ENCODE measurements at regions not wholly inside any gene's neighbourhood (a gene's known extent, or its start where the extent isn't known, plus 50 kb on each side); places are given as distances from the start of the nearest gene placed in this dataset.
A peak's percentile ranks its signal among the peaks of the same experiment; 100 is the strongest.
"Not testable (repeated sequence)": the region's sequence is repeated elsewhere in the genome, so short reads cannot be mapped to it uniquely, and the experiment has no call there.

DNA sequence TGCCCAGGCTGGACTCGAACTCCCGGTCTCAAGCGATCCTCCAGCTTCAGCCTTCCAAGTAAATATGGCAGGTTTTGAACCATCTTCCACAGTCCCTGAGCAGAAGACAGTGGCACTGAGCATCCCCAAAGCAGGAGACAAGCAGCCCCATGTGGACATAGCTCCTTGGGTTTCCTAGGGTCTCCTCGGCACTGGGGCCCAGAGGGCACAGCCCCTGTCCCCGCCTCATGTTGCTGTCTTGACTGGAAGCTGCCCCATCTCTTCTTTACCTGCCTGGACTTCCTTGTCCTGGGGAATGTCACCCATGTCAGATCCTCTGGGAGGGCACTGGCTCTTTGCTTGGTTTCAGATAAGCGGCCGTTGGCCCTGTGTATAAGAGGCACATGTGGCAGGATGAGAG is 263.7 kb upstream of the RAB4A start:
- Mint-ChIP-seq H3K9me3 (no peaks in the 10 kb centered on the region), H3K4me1 (ENCODE audit: low read depth in 2 of 2) (peaks cover 0 to 7% of the 10 kb centered on the region in 2 donors), H3K36me3 (no peaks in the 10 kb centered on the region), H3K27me3 (no peaks in the 10 kb centered on the region), H3K27ac (no peak overlapping the region), H3K4me3 (no peak overlapping the region)
- DNase-seq (ENCODE audit: low spot score) (no peak), ATAC-seq (no peak)

DNA sequence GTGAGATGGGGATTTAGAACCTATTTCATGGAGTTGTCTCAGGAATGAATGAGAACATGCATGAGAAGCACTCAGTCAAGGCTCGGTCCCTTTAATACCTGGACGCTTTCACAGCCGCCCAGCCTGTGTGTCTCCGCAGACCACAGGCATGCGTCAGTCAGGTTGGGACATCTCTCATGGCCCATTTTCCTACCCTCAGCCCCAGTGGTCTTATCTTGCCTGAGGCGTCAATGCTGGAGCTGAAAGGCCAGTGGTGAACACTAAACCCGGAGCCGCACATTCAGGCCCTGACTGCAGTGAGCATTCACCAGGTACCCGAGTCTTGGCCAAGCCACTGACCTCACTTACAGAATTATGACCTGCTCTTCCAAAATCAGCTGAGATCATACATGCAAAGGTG is 263.2 kb upstream of the RAB4A start:
- DNase-seq (ENCODE audit: low spot score) (no peak), ATAC-seq (no peak)
- peaks cover 0 to 7% of the 10 kb centered on the region in 2 donors for H3K4me1 Mint-ChIP-seq (ENCODE audit: low read depth in 2 of 2)
- H3K27me3 Mint-ChIP-seq = no peaks in the 10 kb centered on the region
- H3K4me3 Mint-ChIP-seq = no peak overlapping the region
- no peaks in the 10 kb centered on the region for H3K36me3 Mint-ChIP-seq
- H3K9me3 Mint-ChIP-seq = no peaks in the 10 kb centered on the region
- H3K27ac Mint-ChIP-seq = no peak overlapping the region

DNA sequence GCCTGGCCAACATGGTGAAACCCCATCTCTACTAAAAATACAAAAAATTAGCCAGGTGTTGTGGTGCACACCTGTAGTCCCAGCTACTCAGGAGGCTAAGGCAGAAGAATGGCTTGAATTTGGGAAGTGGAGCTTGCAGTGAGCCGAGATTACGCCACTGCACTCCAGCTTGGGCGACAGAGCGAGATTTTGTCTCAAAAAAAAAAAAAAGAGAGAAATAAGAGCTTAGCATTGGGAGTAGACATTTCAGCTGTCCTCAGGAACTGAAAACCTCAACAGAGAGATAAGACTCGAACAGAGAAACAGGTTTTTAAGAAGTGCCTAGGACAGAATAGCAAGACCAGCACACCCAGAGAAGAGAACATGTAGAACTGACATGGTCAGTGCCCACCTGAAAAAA is 262.6 kb upstream of the RAB4A start:
- H3K9me3 Mint-ChIP-seq; H3K36me3 Mint-ChIP-seq; DNase-seq (ENCODE audit: low spot score); H3K27ac Mint-ChIP-seq; H3K4me3 Mint-ChIP-seq; H3K4me1 Mint-ChIP-seq (ENCODE audit: low read depth in 2 of 2); H3K27me3 Mint-ChIP-seq; ATAC-seq: not testable (repeated sequence)

DNA sequence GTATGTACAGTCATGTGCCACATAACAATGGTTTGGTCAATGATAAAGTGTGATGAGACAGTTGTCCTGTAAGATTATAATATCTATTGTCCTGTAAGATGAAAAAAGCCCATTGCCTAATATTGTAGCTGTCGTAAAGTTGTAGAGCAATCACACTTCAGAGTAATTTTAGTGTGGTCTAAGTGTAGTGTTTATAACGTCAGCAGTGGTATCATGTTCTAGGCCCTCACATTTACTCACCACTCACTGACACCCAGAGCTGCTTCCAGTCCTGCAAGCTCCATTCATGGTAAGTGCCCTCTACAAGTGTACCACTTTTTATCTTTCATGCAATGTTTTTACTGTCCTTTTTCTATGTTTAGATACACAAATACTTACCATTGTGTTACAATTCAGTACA is 259.9 kb upstream of the RAB4A start:
- Mint-ChIP-seq H3K27ac (no peak overlapping the region), H3K9me3 (no peaks in the 10 kb centered on the region), H3K36me3 (no peaks in the 10 kb centered on the region), H3K4me1 (ENCODE audit: low read depth in 2 of 2) (no peaks in the 10 kb centered on the region), H3K4me3 (no peak overlapping the region), H3K27me3 (peaks cover 2 to 8% of the 10 kb centered on the region in 2 donors)
- ATAC-seq = no peak
- no peak for DNase-seq (ENCODE audit: low spot score)

DNA sequence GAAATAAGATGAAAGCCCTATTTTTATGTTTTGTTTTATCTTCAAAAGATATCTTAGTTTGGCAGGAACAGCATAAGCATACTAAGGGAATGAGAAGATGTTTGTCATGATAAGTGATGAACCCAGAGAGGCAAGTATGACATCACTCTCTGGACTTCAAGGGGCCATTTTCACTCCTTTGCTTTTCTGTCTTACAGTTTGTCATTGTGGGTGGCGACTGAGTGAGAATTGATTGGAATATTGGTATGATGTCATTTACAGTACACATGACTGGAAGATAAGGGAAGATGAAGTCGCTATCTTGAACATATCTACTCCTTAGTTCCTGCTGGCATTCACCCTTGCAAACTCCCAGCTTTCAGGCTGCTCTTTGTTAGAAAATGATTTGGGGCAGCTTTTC is 258.1 kb upstream of the RAB4A start:
- Mint-ChIP-seq H3K36me3 (no peaks in the 10 kb centered on the region), H3K4me3 (no peak overlapping the region), H3K9me3 (no peaks in the 10 kb centered on the region), H3K27me3 (peaks cover 6 to 8% of the 10 kb centered on the region in 2 donors), H3K4me1 (ENCODE audit: low read depth in 2 of 2) (no peaks in the 10 kb centered on the region), H3K27ac (no peak overlapping the region)
- DNase-seq (ENCODE audit: low spot score) (no peak), ATAC-seq (no peak)

DNA sequence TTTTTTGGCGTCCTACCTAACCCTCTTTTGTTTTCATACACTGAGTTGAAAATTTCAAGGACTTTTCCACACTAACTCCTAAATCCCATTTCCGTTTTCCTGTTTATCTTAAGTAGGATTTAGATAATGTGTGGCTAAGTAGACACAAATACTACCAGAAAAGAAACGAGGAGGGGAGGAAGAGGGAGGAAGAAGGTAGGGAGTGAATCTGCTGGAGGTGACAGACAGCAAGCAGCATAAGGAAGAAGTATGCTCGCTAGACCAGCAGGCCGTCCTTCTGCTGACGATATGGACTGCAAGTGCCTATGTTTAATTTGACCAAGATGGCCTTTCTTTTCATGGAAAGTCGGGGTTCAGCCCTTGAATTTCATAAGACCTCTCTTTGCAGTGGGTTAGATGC is 256.9 kb upstream of the RAB4A start:
- no peaks in the 10 kb centered on the region for H3K4me1 Mint-ChIP-seq (ENCODE audit: low read depth in 2 of 2)
- H3K4me3 Mint-ChIP-seq = no peak overlapping the region
- no peaks in the 10 kb centered on the region for H3K9me3 Mint-ChIP-seq
- DNase-seq (ENCODE audit: low spot score) (no peak), ATAC-seq (no peak)
- no peak overlapping the region for H3K27ac Mint-ChIP-seq
- H3K36me3 Mint-ChIP-seq = no peaks in the 10 kb centered on the region
- H3K27me3 Mint-ChIP-seq = peaks cover 6 to 8% of the 10 kb centered on the region in 2 donors

DNA sequence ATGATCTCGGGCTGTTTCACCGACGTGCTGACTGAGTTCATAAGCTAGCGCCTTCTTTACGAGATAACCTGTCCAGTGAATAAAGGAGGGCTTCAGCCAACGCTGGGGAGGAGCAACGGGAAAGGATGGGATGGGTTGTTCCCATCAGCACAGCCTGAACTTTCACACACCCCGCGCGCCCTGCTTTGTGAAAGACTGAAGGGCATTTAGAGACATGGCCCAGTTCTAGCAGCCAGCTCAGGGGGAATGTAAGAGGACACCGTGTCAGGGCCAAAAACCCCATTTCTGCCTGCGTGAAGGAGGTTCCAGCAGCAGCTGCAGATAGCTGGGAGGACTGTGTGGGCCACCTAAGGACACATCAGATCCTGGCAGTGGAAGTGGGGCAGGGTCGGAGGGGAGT is 255.1 kb upstream of the RAB4A start:
- Mint-ChIP-seq H3K4me3 (no peak overlapping the region), H3K36me3 (no peaks in the 10 kb centered on the region), H3K27me3 (peaks cover 8 to 9% of the 10 kb centered on the region in 2 donors), H3K9me3 (no peaks in the 10 kb centered on the region), H3K27ac (no peak overlapping the region), H3K4me1 (ENCODE audit: low read depth in 2 of 2) (no peaks in the 10 kb centered on the region)
- no peak for DNase-seq (ENCODE audit: low spot score)
- no peak for ATAC-seq

DNA sequence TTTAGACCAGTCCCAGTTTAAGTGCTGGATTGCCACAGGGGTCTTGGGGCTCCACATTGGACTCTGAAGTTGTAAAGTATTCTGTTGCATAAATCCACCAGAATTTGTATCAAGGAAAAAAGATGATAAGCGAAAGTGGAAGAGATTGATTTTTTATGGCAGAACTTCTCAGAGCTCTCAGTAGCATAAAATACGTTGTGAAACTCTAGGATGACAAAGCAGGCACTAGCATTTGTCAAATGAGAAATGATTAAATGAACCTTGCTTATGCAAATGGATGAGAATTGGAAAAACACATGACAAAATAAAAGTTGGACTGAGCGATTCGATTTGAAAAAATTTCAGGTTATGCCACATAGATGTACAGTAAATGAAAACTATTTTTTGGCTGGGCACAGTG is 253.8 kb upstream of the RAB4A start:
- Mint-ChIP-seq H3K27me3 (peaks cover 8 to 13% of the 10 kb centered on the region in 2 donors), H3K9me3 (no peaks in the 10 kb centered on the region), H3K4me1 (ENCODE audit: low read depth in 2 of 2) (no peaks in the 10 kb centered on the region), H3K27ac (no peak overlapping the region), H3K4me3 (no peak overlapping the region), H3K36me3 (no peaks in the 10 kb centered on the region)
- no peak for ATAC-seq
- no peak for DNase-seq (ENCODE audit: low spot score)

DNA sequence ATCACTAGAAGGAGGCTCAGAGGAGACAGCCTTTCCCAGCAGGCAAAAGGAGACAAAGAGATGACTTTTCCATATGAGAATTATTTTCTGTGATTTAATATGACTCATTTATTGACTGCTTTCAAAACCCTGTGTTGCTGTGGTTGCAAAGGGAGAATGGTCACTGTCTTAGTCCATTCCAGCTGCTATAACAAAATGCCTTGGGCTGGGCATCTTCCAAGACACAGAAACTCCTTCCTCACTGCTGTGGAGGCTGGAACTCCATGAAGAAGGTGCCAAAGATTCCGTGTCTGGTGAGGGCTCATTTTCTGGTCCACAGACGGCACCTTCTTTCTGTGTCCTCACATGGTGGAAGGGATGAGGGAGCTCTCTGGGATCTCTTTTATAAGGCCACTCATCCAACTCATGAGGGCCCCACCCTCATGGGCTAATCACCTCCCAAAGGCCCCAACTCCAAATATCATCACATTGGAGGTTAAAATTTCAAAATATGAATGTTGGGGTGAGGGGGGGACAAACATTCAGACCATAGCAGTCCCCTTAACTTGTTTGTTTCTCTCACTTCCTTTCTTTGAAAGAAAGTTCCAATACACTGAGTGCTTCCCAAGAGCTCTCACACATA is 252.1 kb upstream of the RAB4A start:
- no peak for ATAC-seq
- DNase-seq (ENCODE audit: low spot score) = no peak
- Mint-ChIP-seq H3K9me3 (no peaks in the 10 kb centered on the region), H3K27me3 (peaks cover 8 to 15% of the 10 kb centered on the region in 2 donors), H3K36me3 (no peaks in the 10 kb centered on the region), H3K4me3 (no peak overlapping the region), H3K27ac (no peak overlapping the region), H3K4me1 (ENCODE audit: low read depth in 2 of 2) (no peaks in the 10 kb centered on the region)

DNA sequence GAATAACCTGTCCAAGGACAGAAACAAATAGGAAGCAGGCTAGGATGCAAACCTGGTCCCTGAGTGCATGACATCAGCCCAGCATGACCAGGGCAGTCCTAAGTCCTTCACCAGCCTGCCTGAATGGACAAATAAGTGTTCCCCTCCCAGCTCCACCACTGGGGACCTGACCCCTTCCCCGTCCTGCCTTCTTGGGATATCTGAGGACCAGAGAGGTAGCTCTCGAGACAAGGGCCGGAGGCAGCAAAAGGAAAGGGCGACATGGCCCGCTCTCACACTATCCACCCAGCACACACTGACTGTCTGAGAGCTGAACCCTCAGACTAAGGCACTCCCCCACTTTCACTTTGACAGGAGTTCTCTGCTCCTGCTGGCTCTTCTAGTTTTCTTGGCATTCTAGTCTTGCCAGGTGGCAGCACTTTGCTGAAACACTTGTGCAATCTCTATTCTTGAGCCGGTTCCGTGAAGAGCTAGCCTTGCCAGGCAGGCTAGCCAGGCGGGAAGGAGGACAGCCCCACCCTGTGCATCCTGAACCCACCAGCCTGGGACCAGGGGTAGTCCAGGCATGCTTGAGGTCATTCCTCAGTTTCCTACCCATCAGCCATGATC is 251.1 kb upstream of the RAB4A start:
- DNase-seq (ENCODE audit: low spot score) (no peak), ATAC-seq (no peak)
- no peaks in the 10 kb centered on the region for H3K9me3 Mint-ChIP-seq
- no peak overlapping the region for H3K4me3 Mint-ChIP-seq
- peaks cover under 1 to 13% of the 10 kb centered on the region in 2 donors for H3K27me3 Mint-ChIP-seq
- no peak overlapping the region for H3K27ac Mint-ChIP-seq
- H3K36me3 Mint-ChIP-seq = no peaks in the 10 kb centered on the region
- peaks cover 0 to under 1% of the 10 kb centered on the region in 2 donors for H3K4me1 Mint-ChIP-seq (ENCODE audit: low read depth in 2 of 2)

DNA sequence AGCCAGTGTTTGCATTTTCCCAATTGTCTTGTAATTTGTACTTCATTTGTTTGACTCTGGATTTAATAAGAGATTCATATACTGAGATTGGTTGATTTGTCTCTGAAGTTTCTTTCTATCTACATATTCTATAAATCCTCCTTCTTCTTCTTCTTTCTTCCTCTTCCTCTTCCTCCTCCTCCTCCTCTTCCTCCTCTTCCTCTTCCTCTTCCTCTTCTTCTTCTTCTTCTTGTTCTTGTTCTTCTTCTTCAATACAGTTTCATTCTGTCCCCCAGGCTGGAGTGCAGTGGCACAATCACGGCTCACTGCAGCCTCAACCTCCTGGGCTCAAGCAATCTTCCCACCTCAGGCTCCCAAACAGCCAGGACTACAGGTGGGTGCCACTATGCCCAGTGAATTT is 249.9 kb upstream of the RAB4A start:
- not testable (repeated sequence) for H3K4me1 Mint-ChIP-seq (ENCODE audit: low read depth in 2 of 2); H3K36me3 Mint-ChIP-seq; H3K9me3 Mint-ChIP-seq; ATAC-seq; H3K4me3 Mint-ChIP-seq; DNase-seq (ENCODE audit: low spot score)
- Mint-ChIP-seq H3K27ac (peak overlapping the region; percentile 11 to 73), H3K27me3 (peaks cover 0 to 13% of the 10 kb centered on the region in 2 donors)

DNA sequence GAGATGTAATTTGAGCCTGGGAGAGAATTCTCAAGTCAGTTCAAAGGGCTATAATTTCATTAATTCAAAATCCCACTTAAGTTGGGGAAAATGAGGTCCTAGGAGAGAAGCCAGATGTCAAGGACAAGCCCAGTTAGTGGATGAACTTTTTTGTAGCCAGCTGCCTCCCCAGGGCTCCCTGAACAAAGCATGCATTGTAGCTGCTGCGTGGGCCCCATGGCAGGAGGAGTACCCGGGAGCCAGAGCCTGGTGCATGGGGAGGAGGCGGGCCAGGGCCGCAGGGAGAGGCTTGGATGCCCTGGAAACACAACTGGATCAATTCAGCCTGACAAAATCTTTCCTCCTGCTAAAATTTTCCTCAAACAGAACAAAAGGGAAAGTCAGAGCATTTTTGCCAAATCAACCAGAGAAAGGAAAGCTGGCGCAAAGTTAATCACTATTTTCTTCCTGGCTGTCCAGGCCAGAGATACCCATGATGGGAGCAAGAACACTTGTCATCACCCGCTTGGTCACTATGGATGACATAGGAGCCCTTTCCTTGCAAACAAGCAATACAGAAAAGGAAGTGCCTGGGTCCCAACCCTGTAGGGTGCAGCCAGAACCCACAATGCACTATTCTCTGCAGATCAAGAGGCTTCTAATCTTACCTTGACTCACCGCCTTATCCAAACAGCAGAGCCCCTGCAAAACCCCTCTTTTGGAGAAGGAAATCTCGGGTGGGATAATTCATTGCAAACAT is 248.1 kb upstream of the RAB4A start:
- Mint-ChIP-seq H3K9me3 (no peaks in the 10 kb centered on the region), H3K36me3 (no peaks in the 10 kb centered on the region), H3K4me3 (no peak overlapping the region), H3K4me1 (ENCODE audit: low read depth in 2 of 2) (peaks cover 9 to 11% of the 10 kb centered on the region in 2 donors), H3K27ac (no peak overlapping the region), H3K27me3 (peaks cover 0 to 9% of the 10 kb centered on the region in 2 donors)
- ATAC-seq (no peak), DNase-seq (ENCODE audit: low spot score) (no peak)

DNA sequence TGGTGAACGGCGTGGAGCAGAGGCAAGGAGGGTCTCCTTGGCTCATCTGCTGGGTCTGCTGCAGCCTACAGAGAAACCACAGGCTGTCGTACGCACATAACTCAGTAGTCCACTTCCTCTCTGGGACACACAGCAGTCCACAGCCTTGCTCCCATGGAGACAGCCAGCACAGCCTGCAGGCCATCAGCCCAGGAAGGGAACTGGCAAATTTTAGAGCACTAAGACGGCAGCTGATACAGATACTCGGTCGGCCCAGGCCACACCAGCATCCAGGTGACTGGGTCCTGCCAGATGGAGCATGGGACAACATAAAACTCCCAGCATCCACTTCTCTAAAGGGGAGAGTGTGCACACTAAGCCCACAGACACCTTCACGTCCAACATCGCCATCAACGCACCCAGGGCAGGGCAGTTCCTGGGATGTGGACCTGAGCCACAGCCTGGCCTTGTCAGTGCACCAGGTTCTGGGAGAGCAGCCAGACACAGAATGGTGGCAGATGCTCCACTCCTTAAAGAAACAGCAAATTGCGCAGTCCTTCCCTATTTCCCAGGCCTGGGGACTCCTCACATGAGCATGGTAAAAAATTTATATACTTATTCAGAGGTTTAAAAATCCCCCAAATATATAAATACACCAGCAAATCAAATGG is 247.1 kb upstream of the RAB4A start:
- no peak for DNase-seq (ENCODE audit: low spot score)
- ATAC-seq = no peak
- H3K4me3 Mint-ChIP-seq = no peak overlapping the region
- H3K27ac Mint-ChIP-seq = peak overlapping the region in 1 of 2 donors; percentile 82
- H3K4me1 Mint-ChIP-seq (ENCODE audit: low read depth in 2 of 2) = peaks cover 11 to 12% of the 10 kb centered on the region in 2 donors
- H3K36me3 Mint-ChIP-seq = no peaks in the 10 kb centered on the region
- no peaks in the 10 kb centered on the region for H3K9me3 Mint-ChIP-seq
- peaks cover 0 to 9% of the 10 kb centered on the region in 2 donors for H3K27me3 Mint-ChIP-seq

All from natural killer cell treated with Interleukin-12 subunit alpha and Interleukin-12 subunit beta and Interleukin-15 and Interleukin-18, amount 100 ng/mL, for 72 hours (primary cell).